ENCODE measurements at regions not wholly inside any gene's neighbourhood (a gene's known extent, or its start where the extent isn't known, plus 50 kb on each side); places are given as distances from the start of the nearest gene placed in this dataset.

GRCh38 chr20:12287575-12287974, 369.9 kb downstream of the BTBD3 start:
- no peak overlapping the region for H3K4me3 Mint-ChIP-seq
- H3K27me3 Mint-ChIP-seq (ENCODE audit: low read depth): no peaks in the 10 kb centered on the region
- ChIA-PET CTCF (interaction anchor here (1.6 kb wide), 1 partner anchor 70 kb away, joined by 3 read pairs; no protein-coding TSS in a partner anchor), POLR2A (no interaction called here)
- H3K4me1 Mint-ChIP-seq: peaks cover 39% of the 10 kb centered on the region
- no peaks in the 10 kb centered on the region for H3K36me3 Mint-ChIP-seq
- H3K27ac Mint-ChIP-seq: no peak overlapping the region
- no peak for DNase-seq (ENCODE audit: low spot score)
- peaks cover 11% of the 10 kb centered on the region for H3K9me3 Mint-ChIP-seq
- TF ChIP-seq, protein P1, sequence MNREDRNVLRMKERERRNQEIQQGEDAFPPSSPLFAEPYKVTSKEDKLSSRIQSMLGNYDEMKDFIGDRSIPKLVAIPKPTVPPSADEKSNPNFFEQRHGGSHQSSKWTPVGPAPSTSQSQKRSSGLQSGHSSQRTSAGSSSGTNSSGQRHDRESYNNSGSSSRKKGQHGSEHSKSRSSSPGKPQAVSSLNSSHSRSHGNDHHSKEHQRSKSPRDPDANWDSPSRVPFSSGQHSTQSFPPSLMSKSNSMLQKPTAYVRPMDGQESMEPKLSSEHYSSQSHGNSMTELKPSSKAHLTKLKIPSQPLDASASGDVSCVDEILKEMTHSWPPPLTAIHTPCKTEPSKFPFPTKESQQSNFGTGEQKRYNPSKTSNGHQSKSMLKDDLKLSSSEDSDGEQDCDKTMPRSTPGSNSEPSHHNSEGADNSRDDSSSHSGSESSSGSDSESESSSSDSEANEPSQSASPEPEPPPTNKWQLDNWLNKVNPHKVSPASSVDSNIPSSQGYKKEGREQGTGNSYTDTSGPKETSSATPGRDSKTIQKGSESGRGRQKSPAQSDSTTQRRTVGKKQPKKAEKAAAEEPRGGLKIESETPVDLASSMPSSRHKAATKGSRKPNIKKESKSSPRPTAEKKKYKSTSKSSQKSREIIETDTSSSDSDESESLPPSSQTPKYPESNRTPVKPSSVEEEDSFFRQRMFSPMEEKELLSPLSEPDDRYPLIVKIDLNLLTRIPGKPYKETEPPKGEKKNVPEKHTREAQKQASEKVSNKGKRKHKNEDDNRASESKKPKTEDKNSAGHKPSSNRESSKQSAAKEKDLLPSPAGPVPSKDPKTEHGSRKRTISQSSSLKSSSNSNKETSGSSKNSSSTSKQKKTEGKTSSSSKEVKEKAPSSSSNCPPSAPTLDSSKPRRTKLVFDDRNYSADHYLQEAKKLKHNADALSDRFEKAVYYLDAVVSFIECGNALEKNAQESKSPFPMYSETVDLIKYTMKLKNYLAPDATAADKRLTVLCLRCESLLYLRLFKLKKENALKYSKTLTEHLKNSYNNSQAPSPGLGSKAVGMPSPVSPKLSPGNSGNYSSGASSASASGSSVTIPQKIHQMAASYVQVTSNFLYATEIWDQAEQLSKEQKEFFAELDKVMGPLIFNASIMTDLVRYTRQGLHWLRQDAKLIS (CRISPR knock-in tag; IDR thresholded peaks at IDR 0.05; ENCODE audit: borderline replicate concordance): no peak
- TF ChIP-seq, protein P2, sequence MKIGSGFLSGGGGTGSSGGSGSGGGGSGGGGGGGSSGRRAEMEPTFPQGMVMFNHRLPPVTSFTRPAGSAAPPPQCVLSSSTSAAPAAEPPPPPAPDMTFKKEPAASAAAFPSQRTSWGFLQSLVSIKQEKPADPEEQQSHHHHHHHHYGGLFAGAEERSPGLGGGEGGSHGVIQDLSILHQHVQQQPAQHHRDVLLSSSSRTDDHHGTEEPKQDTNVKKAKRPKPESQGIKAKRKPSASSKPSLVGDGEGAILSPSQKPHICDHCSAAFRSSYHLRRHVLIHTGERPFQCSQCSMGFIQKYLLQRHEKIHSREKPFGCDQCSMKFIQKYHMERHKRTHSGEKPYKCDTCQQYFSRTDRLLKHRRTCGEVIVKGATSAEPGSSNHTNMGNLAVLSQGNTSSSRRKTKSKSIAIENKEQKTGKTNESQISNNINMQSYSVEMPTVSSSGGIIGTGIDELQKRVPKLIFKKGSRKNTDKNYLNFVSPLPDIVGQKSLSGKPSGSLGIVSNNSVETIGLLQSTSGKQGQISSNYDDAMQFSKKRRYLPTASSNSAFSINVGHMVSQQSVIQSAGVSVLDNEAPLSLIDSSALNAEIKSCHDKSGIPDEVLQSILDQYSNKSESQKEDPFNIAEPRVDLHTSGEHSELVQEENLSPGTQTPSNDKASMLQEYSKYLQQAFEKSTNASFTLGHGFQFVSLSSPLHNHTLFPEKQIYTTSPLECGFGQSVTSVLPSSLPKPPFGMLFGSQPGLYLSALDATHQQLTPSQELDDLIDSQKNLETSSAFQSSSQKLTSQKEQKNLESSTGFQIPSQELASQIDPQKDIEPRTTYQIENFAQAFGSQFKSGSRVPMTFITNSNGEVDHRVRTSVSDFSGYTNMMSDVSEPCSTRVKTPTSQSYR (CRISPR knock-in tag; IDR thresholded peaks at IDR 0.05): no peak
- TF ChIP-seq ZNF121 (CRISPR knock-in tag; IDR thresholded peaks at IDR 0.05) (no peak), FOXJ3 (CRISPR knock-in tag; IDR thresholded peaks at IDR 0.05; ENCODE audit: borderline replicate concordance) (no peak), MXD4 (CRISPR knock-in tag; IDR thresholded peaks at IDR 0.05; ENCODE audit: borderline replicate concordance) (no peak), ZNF138 (CRISPR knock-in tag; conservative IDR thresholded peaks at IDR 0.05) (no peak), E2F4 (CRISPR knock-in tag; IDR thresholded peaks at IDR 0.05; ENCODE audit: borderline replicate concordance, low read depth) (no peak), HMGA2 (CRISPR knock-in tag; IDR thresholded peaks at IDR 0.05) (no peak), CTCF (IDR thresholded peaks at IDR 0.05) (no peak), SOX15 (CRISPR knock-in tag; IDR thresholded peaks at IDR 0.05) (no peak), PREB (CRISPR knock-in tag; IDR thresholded peaks at IDR 0.05; ENCODE audit: borderline replicate concordance) (no peak), ZNF263 (CRISPR knock-in tag; IDR thresholded peaks at IDR 0.05; ENCODE audit: low read depth) (no peak), NFE2L1 (CRISPR knock-in tag; IDR thresholded peaks at IDR 0.05) (no peak), FOXP1 (CRISPR knock-in tag; IDR thresholded peaks at IDR 0.05; ENCODE audit: borderline replicate concordance) (no peak), FOXP4 (CRISPR knock-in tag; IDR thresholded peaks at IDR 0.05) (no peak)
- TF ChIP-seq, protein P3, sequence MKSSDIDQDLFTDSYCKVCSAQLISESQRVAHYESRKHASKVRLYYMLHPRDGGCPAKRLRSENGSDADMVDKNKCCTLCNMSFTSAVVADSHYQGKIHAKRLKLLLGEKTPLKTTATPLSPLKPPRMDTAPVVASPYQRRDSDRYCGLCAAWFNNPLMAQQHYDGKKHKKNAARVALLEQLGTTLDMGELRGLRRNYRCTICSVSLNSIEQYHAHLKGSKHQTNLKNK (CRISPR knock-in tag; IDR thresholded peaks at IDR 0.05): no peak
- peak; percentile 68 for ATAC-seq

All from WTC11 (cell line).